NCI-H524 (cell line): ENCODE measurements at regions not wholly inside any gene's neighbourhood (a gene's known extent, or its start where the extent isn't known, plus 50 kb on each side); places are given as distances from the start of the nearest gene placed in this dataset.

Experiments
- DNase-seq, 2 experiments: peaks; one replicate each; lab custom pipeline; 2025; lab: John Stamatoyannopoulos, UW

DNA sequence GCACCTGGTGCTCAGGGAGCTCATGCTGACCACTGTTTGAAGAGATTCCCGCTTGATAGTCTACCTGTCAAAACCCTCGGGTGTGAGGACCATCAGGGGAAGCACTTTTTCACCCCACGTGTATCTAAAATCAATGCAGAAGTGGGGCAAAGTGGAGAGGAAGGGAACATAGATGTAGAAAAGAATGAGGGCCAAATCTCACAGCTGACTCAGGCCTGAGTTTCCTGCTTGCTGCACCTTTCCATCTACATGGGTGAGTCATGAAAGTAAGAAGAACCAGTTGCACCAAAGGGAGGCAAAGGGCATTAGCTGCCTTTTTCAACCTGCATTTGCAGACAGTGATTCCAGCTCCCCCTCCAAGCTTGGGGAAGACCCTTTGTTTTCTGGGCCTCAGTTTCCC lies 100.2 kb upstream of the MYCN start:
- no peak for DNase-seq

DNA sequence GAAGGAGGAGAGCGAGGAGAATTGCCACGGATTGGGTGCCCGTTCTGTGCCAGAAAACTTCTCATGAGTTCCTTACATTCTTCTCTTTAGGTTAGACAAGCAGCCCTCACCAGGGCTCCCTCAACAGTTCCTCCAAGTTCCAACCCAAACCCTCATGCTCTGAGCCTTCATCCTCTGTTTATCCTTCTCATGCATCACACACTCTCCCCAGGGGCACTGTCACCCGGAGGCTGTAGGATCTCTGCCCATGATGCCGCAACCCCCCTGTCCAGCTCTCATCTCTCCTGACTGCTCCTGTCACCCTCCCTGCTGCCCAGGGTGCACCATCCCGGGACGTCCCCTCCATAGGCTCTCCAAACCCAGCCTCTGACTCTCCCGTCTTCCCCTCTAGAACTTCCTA lies 99.4 kb upstream of the MYCN start:
- DNase-seq = no peak

DNA sequence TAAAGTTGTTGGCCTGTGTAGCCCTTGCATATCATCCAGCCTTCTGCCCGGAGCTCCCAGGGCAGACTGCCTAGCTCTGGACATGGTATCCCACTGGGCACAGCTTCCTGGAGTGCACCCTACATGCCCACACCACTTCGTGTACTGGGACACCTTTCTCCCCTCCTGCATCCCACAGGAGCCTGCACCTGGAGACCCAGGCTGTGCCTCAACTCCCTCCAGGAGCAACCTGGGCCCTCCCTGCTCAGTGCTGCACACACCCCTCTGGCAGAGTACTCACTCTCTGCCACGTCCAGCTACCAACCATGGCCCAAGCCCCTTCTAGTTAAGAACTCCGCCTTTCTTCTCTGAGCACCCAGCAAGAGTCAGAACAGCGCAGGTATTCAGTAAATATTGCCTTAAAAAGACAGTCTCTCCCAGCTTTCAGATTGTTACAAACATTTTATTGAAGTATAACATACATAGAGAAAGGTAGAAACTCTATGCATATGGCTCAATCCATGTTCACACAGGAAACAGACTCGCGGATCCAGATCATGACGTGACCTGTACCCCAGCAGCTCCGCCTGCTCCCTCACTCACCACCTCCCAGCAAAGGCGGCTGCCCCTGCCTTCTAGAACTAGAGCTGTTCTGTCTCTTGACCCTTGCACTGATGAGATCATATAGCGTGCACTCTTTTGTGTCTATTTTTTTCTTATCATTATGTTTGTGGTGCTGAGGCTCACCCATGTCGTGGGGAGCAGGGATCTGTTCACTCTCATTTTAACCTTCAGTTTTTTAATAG lies 98.4 kb upstream of the MYCN start:
- no peak for DNase-seq

DNA sequence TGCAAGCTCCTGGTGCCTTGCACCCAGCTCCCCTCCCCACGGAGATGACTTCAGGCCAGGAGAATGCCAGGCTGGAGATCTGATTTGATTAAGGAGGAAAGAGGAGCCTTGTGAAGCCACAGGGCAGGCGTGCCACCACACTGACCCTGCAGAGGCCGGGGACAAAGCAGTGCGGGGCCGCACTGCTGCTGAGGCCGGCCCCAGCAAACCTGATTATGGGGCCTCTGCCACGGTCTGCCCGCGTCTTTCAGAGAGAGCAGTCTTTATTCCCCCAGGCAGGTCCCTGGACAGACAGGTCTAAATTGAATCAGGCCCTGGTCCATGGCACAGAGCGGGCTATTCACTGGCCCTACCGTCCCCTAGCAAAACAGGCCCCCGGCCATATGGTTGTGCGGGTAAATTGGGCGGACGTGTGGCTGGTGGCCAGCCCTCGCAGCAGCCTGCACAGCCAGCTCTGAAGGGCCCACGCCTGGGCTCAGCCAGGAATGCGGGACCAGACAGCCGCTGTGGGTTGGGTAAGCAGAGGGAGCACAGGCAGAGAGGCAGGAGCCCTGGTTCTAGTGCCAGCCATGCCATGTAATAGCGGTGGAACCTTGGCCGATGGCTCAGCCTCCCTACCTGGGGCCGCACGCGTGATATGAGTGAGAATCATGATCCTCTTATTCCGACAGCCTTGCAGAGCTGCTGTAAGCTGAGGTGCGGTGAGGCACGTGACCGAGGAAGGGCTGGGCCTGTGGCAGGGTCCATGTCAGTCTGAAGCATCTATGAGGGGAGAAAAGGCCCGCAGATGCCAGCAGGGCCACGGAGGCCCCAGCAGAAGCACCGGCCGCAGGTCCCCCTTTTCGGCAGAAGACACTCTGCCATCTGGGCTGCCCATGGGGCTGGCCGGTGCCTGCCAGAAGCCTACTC lies 97.3 kb upstream of the MYCN start:
- DNase-seq = no peak

- DNase-seq = no peak
These were observed 96.0 kb upstream of the MYCN start for GRCh38 chr2:15844211-15844801.

DNA sequence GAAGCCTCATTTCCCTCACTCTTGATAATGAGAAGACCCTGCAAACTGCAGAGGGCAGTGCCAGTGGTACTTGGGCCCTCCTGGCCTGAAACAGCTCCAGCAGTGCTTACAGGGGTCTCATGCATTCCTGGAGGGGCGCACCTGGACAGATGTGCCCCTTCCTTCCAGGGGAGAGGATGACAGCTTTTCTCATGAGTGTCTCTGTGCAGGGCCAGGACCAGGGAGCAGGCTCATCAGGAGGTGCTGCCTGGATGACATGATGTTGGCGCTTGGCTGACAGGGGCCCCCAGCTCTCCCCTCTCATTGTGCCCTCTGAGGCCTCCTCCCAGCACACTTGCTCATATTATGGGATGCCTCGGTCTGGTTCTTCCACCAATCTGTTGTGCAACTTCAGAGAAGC lies 95.1 kb upstream of the MYCN start:
- DNase-seq = no peak

DNA sequence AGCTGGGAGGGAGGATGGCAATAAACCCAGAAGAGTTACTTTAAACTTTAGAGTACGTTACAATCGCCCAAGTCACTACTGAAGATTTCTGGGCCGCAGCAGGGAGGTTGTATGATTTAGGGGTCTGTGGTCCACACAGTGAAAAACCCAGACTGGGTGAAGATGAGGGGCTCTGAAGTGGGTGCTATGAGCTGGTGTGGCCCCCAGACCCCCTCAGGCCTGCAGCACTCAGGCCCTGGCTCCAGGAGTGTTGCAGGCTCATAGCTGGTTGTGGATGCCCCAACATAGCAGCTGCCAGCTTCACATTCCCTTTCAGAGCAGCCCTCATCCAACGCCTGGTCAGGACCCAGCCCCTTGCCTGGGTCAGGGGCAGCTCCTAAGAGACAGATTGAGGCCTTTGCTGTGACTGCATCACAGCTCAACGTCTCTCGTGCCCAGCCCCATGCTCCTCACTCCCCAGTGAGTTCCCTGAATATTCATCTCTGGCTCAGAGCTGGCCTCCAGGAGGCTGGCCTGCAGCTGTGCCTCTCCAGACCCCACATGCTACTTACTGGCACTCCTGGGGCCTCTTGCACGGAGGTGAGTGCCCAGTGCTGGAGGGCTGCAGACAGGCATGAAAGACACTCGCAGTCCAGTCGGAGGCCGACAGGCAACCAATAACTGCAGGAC lies 94.5 kb upstream of the MYCN start:
- no peak for DNase-seq

DNA sequence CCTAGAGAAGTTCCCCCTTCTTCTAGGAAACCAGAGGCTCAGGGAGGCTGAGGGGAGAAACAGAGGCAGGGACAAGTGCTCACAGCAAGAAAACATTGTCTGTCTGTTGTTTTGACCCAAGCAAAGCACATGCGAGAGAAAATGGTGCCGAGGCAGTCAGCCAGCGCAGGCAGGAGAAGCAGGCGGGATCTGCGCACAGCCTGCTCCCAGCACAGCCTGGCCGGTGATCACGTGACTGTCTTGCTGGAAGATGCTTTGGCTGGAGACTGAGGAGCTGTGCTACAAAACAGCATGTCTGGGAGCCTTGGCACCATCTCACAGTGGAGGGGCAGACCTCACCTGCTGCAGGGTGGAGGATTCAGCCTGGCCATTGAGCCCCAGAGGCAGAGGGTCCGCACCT lies 93.7 kb upstream of the MYCN start:
- no peak for DNase-seq

GRCh38 chr2:15850534-15850933 lies 89.8 kb upstream of the MYCN start:
- DNase-seq = no peak

DNA sequence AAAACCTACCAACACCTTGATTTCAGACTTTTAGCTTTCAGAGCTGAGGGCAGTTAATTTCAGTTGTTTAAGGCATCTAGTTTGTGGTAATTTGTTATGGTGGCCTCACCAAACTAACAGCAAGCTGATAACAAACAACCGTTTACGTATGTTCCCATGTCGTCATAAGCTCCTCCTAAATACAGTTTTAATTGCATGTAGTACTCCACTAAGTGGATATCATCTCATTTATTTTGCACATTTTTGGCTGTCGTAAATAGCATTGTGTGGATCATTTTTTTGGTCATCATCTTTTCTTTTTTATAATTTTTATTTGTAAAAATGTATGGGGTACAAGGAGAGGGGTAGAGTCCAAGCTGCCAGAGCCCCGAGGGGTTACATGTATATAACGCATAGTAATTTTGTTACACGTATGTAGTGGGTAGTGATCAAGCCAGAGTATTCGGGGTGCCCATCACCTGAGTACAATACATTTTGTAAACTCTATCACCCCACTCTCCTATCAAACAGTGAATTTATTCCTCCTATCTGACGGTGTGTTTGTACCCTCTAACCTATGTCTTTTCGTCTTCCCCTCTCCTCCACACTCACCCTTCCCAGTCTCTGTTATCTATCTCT lies 89.2 kb upstream of the MYCN start:
- DNase-seq = no peak

GRCh38 chr2:15852811-15853210 lies 87.5 kb upstream of the MYCN start:
- no peak for DNase-seq

DNA sequence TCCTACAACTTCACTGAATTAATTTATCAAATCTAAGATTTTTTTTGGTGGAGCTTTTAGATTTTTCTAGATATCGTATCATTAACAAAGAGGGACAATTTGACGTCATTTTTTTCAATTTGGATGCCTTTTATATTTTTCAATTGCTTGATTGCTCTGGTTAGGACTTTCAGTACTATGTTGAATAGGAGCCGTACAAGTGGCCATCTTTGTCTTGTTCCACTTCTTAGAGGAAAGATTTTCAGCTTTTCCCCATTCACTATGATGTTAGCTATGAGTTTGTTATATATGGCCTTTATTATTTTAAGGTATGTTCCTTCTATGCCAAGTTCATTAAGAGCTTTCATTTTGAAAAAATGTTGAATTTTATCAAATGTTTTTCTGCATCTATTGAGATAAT lies 86.4 kb upstream of the MYCN start:
- DNase-seq = no peak

- no peak for DNase-seq
These were observed 84.5 kb upstream of the MYCN start for GRCh38 chr2:15855766-15856260.

DNA sequence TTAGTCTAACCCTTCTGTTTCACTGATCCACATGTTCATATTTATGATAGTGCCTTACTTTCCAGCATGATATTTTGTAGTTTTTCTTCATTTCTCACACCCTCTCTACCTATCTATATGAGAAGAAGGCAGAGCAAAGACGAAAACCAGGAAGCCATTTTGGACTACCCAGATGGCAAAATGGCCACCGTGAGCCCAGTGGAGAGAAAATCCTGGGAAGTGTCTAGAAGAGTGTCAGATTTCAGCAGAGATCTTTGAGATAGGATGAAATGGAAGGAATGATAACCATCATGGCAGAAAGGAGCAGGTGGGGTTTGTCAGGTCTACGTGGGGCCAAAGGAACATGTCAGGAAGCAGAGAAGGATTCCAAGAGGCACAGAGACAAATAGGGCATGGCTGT lies 84.0 kb upstream of the MYCN start:
- no peak for DNase-seq

DNA sequence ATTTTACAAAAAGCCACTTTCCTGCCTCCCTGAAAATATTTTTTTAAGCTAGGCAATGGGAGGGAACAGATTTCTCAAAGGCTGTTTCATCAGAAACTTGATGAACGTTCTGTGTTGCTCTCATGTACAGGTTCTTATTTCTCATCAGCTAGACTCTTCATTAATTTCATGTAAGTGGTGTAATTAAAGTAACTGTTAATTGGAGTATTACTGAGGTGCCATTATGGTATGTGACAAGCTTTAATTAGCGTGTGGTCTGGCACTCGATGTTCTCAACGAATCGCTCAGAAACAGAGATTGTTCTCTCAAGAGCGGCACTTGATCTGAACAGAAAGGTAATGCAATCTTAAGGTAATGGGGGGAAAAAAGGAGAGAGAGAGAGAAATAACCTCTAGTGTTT lies 81.9 kb upstream of the MYCN start:
- no peak for DNase-seq

GRCh38 chr2:15860051-15860663 lies 80.2 kb upstream of the MYCN start:
- DNase-seq = no peak

GRCh38 chr2:15860760-15861159 lies 79.6 kb upstream of the MYCN start:
- no peak for DNase-seq

DNA sequence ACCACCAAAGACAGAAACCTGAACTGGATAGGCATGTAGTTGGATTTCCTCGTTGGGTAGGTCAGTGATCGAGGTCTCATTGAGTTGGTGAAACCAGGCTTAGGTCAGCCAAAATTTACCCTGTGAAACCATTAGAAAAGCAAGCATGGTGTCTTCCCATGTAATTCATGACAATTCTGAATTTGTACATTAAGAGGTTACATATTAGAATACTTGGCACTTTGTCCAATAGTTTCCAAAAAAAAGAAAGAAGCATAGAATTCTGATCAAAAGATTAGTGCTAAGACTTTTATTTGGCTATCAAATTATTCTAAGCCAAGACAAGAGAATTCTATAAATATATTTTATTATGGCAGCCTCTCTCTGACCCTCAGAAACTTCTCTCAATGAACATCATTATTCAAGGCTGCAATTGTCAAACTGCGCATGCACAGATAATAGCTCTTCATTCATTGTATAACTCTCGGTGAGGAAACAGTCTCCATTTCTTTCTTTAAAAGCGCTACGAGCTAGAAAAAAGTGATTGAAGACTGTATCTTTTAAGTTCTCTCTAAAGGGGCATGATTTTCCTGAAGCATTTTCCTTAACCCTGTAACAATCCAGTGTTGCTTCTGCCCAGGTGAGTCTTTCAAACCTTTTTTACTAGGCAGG lies 79.1 kb upstream of the MYCN start:
- no peak for DNase-seq

DNA sequence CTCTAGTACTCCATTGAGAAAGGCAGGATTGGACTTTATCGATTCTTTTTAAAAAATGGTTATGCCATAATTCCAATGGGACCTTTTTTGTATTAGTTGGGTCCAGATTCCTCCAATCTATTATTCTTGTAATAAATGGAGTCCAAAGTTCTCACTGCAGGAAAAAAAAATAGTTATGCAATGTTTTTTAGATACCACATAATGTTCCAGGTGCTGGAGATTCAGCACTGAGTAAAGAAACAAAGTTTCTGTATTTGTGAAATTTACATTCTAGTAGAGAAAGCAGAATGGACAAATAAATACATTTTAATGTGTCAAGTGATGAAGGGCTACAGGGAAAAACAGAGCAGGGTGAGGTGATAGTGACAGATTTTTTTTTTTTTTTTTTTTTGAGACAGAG lies 78.5 kb upstream of the MYCN start:
- no peak for DNase-seq

DNA sequence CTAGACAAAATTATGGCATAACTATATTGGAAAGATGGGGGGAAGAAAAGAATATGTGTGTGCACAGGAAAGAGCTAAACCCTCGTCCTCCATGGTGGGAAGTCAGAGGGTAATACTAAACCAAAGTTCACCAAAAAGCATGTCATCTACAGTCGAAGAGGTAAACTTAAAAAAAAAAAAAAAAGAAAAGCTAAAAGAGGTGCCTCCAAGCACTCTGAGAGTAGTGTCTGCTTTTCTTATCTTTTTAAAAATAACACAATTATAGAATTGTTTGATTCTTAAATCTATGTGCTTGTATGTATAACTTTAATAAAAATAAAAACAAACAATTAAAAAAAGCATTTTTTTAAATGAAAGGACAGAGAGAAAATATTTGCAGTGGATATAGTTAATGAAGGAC lies 77.3 kb upstream of the MYCN start:
- DNase-seq = no peak
